ENCODE measurements at regions not wholly inside any gene's neighbourhood (a gene's known extent, or its start where the extent isn't known, plus 50 kb on each side); places are given as distances from the start of the nearest gene placed in this dataset.

DNA sequence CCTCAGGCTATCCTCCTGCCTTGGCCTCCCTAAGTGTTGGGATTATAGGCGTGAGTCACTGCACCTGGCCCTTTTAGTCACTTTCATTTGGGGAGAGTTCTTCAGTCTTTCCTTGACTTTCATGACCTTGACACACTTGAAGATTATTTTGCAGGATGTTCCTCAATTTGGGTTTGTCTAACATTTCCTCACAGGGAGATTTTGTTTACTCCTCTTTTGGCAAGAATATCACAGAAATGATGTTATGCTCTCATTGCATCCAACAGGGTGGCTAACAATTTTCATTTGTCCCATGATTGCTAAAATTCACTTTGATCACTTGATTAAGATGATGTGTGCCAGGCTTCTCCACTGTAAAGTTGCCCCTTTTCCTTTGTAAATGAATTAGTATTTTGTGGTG, 164.0 kb downstream of the ADSS2 start:
- no peak for TF ChIP-seq CTCF (conservative IDR thresholded peaks at IDR 0.05)
- no peak overlapping the region for H3K27ac ChIP-seq

DNA sequence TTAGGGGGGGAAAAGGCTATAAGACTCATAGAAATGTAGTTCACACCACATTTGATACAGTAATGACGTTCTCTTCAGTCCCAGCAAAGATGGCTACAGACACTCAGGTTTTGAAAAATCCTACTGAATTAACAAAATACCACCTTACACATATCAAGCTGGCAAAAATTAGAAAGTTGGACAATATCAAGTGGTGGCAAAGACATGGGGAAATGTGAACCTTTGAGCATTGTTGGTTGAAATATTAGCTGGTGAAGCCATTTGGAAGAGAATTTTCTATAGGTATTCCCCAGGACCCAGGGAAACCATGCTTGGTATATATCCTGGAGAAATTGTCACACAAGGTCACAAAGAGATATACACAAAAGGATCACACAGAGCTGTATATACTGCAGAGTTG, 163.0 kb downstream of the ADSS2 start:
- no peak for TF ChIP-seq CTCF (conservative IDR thresholded peaks at IDR 0.05)
- no peak overlapping the region for H3K27ac ChIP-seq

- TF ChIP-seq CTCF (conservative IDR thresholded peaks at IDR 0.05), result no peak
- H3K27ac ChIP-seq, result no peak overlapping the region
These were observed 161.5 kb downstream of the ADSS2 start for GRCh38 chr1:244289991-244290785.

GRCh38 chr1:244291236-244292201, 160.2 kb downstream of the ADSS2 start:
- no peak for TF ChIP-seq CTCF (conservative IDR thresholded peaks at IDR 0.05)
- no peak overlapping the region for H3K27ac ChIP-seq

- no peak overlapping the region for H3K27ac ChIP-seq
- no peak for TF ChIP-seq CTCF (conservative IDR thresholded peaks at IDR 0.05)
These were observed 157.0 kb downstream of the ADSS2 start for GRCh38 chr1:244294599-244295224.

DNA sequence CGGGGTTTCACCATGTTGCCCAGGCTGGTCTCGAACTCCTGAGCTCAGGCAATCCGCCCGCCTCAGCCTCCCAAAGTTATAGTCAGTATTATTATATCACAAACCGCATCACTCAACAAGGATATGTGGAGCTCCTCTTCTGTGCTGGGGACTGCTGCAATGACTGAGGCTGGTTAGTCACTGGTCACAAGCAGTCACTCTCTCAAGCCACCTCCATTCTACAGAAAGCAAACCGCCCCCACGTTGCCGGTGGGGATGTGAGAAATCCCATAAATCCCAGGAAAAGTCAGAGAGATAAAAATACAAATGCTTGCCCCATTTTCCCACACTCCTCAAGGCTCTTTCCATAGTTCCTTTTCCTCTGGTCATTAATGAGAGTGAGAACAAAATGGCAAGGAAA, 155.7 kb downstream of the ADSS2 start:
- TF ChIP-seq CTCF (conservative IDR thresholded peaks at IDR 0.05), result no peak
- H3K27ac ChIP-seq, result no peak overlapping the region

DNA sequence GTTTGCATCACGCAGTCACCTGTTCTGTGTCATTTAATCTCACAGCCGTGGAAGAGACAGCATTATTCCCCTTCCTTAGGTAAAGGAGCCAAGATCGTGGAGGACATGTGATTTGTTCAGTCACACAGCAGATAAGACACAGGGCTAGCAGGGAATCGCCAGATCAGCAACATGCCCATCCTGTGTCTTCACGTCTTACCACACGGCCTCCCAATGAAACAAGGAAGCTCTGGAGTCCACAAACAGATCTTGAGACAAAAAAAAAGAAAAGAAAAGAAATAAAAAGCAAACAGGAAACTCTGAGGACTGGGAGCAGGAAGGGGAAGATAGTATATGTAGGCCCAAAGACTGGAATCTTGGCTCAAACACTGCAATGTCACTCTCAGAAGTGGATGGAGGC, 155.3 kb downstream of the ADSS2 start:
- no peak for TF ChIP-seq CTCF (conservative IDR thresholded peaks at IDR 0.05)
- H3K27ac ChIP-seq, result no peak overlapping the region
